Upper lobe of right lung (tissue), 1 donor: ENCODE measurements at regions not wholly inside any gene's neighbourhood (a gene's known extent, or its start where the extent isn't known, plus 50 kb on each side); places are given as distances from the start of the nearest gene placed in this dataset.

Source experiments
- ATAC-seq: fragments of 200-7000 bp; cut with Tn5 transposase; one replicate; pipeline ENCODE4 v1.9.1; 2020; ENCODE audit warnings: mild to moderate bottlenecking, moderate library complexity
- DNase-seq: peaks from one replicate; pipeline ENCODE4 v3.0.0-alpha.2; 2020
- H3K27ac ChIP-seq: fragments of 200-600 bp; one replicate; pipeline ENCODE4 v1.8.0; 2022
- H3K27me3 ChIP-seq: fragments of 200-600 bp; one replicate; pipeline ENCODE4 v1.8.0; 2022; ENCODE audit warnings: mild to moderate bottlenecking
- H3K36me3 ChIP-seq: fragments of 200-600 bp; one replicate; pipeline ENCODE4 v1.8.0; 2022
- H3K4me1 ChIP-seq: fragments of 200-600 bp; one replicate; pipeline ENCODE4 v1.8.0; 2022
- H3K4me3 ChIP-seq: fragments of 200-600 bp; one replicate; pipeline ENCODE4 v1.8.0; 2022; ENCODE audit warnings: mild to moderate bottlenecking
- H3K9me3 ChIP-seq: fragments of 200-600 bp; one replicate; pipeline ENCODE4 v1.8.0; 2022
- intact Hi-C: fragments of 100-400 bp; cut with DNase I; formaldehyde crosslinking; loops from one replicate; pipeline ENCODE4 v1.11.0; 2022
- TF ChIP-seq, protein P1 (sequence below): fragments of 200-600 bp; IDR thresholded peaks from one replicate; pipeline ENCODE4 v1.8.0; 2022; ENCODE audit warnings: antibody characterized with exemption
- donor health status: DM: no; HTN: yes; CAD: no; lungs with severe emphysema.

DNA sequence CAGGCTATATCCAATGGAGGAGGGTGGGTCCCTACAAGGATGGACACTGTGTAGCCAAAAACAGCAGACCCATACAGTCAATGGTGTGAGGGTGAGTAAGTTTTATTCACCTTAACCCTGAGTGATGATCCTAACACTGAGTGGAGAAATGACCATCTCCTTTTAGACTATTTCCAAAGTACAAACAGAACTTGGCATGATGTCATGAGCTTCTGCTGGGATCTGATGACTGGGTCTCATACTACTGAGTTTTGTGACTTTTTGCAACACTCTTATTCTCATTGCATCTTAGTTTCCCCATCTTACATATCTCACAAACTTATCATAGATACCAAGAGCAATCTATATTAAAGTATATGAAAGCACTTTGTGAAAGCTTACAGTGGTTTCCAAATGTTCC is 330.3 kb upstream of the CFAP20DC start:
- H3K4me1 ChIP-seq: no peaks in the 10 kb centered on the region
- H3K9me3 ChIP-seq: no peaks in the 10 kb centered on the region
- no peaks in the 10 kb centered on the region for H3K36me3 ChIP-seq
- no peaks in the 10 kb centered on the region for H3K27me3 ChIP-seq
- TF ChIP-seq, protein P1, sequence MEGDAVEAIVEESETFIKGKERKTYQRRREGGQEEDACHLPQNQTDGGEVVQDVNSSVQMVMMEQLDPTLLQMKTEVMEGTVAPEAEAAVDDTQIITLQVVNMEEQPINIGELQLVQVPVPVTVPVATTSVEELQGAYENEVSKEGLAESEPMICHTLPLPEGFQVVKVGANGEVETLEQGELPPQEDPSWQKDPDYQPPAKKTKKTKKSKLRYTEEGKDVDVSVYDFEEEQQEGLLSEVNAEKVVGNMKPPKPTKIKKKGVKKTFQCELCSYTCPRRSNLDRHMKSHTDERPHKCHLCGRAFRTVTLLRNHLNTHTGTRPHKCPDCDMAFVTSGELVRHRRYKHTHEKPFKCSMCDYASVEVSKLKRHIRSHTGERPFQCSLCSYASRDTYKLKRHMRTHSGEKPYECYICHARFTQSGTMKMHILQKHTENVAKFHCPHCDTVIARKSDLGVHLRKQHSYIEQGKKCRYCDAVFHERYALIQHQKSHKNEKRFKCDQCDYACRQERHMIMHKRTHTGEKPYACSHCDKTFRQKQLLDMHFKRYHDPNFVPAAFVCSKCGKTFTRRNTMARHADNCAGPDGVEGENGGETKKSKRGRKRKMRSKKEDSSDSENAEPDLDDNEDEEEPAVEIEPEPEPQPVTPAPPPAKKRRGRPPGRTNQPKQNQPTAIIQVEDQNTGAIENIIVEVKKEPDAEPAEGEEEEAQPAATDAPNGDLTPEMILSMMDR: no peak
- intact Hi-C loops: no loop called here
- no peak for ATAC-seq
- no peak overlapping the region for H3K4me3 ChIP-seq
- no peak for DNase-seq
- H3K27ac ChIP-seq: no peak overlapping the region

DNA sequence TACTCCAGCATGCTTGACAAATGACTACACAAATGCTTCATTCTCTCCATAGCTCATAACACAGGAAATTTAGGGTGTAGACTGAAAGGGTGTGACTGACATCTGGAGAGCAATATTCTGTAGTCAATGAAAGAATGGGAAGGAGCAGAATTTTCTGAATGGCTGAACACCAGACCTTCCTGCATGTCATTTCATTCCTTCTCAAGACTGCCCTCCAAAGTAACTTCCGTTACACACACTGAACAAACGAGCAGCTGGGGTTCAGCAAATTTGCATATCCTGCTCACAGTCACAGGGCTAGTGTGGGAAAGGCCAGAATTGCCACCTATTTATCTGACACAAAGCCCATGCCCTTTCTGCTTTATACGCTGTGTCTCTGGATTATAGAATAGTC is 325.0 kb upstream of the CFAP20DC start:
- Histone ChIP-seq H3K9me3 (no peaks in the 10 kb centered on the region), H3K36me3 (no peaks in the 10 kb centered on the region), H3K27me3 (no peaks in the 10 kb centered on the region), H3K4me1 (no peaks in the 10 kb centered on the region), H3K4me3 (no peak overlapping the region), H3K27ac (no peak overlapping the region)
- intact Hi-C loops: no loop called here
- ATAC-seq: no peak
- DNase-seq: no peak
- TF ChIP-seq, protein P1: no peak

DNA sequence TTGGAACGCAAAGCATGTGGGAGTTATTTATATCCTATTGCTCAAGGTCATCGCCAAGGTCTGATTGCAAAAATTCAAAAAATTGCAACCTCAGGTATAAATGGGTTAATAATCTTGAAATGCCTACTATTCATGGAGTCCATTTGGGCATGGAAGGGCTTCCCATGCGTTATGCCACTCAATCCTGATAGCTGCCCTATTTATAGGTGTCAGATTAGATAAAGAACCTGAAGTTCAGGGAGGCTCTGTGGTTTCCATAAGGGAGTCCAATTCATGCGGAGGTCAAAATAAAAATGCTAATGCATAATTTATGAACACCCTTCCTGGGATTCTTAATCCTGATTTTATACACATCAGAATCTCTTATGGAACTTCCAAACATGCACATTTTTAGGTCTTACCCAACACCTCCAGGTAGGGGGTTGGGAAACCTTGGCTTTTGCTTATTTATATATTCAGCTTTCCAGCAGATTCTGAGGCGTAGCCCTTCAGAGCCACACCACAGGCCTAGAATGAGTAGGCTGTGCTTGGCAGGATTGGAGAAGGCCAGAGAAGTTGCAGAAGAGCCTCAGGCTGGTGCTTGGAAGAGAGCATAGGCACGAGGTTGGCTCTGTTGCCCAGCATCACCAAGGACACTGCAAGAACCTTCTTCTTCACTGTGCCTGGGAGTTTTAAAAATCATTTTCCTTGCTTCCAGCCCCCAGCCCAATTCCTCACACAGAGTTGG is 324.4 kb upstream of the CFAP20DC start:
- H3K27ac ChIP-seq: no peak overlapping the region
- no peaks in the 10 kb centered on the region for H3K4me1 ChIP-seq
- H3K4me3 ChIP-seq: no peak overlapping the region
- TF ChIP-seq, protein P1: no peak
- no peaks in the 10 kb centered on the region for H3K27me3 ChIP-seq
- ATAC-seq: no peak
- H3K36me3 ChIP-seq: no peaks in the 10 kb centered on the region
- H3K9me3 ChIP-seq: no peaks in the 10 kb centered on the region
- intact Hi-C loops: no loop called here
- DNase-seq: no peak

DNA sequence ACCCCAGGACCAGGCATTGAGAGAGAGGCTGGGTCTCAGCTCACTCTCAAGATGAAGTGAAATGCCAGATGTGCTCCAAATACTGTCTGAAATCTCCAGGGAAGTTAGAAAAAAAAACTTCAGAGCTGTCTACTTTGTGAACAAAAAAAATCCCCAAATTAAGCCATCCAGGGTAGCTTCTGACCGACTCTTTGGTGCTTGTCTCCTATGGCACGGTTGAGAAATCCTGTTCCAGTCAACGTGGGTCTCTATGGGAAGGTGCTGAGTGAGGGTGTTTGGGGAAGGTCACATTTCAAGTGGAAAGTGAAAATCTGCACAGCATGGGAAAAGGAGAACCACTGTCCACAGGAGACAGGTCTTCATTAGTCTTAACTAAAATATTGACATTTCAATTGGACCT is 322.5 kb upstream of the CFAP20DC start:
- H3K27ac ChIP-seq: no peak overlapping the region
- TF ChIP-seq, protein P1: no peak
- intact Hi-C loops: no loop called here
- H3K4me3 ChIP-seq: no peak overlapping the region
- H3K27me3 ChIP-seq: no peaks in the 10 kb centered on the region
- no peaks in the 10 kb centered on the region for H3K9me3 ChIP-seq
- no peak for ATAC-seq
- no peaks in the 10 kb centered on the region for H3K4me1 ChIP-seq
- no peaks in the 10 kb centered on the region for H3K36me3 ChIP-seq
- no peak for DNase-seq

DNA sequence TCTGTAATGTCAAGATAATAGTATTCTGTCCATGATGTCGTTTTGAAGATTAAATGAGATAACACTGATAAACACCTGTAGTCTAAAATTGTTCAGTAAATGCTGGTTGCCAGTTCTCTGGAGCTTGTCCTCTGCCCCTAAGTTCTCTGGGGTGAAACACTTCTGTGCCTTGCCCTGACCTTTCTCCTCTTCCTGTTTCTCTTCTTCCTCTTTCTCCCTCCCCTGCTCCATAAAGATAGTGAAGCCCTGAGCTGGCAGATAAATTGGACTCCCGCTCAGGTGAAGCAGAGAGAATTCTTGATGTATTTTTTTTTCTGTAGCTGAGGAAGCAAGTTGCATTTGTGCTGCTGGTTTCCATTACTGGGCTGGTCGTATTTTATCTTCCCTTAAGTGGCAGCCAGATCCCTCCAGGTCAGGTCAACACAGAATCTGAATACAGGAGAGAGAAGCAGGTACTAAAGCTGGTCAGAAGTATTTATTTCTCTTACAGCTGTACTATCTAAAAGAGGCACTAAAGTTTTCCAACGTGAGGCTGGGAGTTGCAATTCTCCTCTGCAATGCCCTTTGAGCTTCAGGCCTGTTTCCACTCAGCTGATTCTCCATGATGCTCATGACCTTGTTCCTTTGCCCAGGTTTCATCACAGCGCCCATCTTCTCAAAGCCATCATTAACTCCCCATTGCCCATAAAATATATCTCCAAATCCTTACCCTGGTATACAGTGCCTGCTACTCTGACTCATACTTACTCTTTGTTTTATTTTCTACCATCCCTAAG is 319.3 kb upstream of the CFAP20DC start:
- H3K9me3 ChIP-seq: no peaks in the 10 kb centered on the region
- H3K4me1 ChIP-seq: no peaks in the 10 kb centered on the region
- intact Hi-C loops: no loop called here
- no peak overlapping the region for H3K4me3 ChIP-seq
- no peak overlapping the region for H3K27ac ChIP-seq
- TF ChIP-seq, protein P1: no peak
- DNase-seq (no peak), ATAC-seq (no peak)
- H3K36me3 ChIP-seq: no peaks in the 10 kb centered on the region
- no peaks in the 10 kb centered on the region for H3K27me3 ChIP-seq
